ENCODE measurements at regions not wholly inside any gene's neighbourhood (a gene's known extent, or its start where the extent isn't known, plus 50 kb on each side); places are given as distances from the start of the nearest gene placed in this dataset.

GRCh38 chr10:3270577-3271316 lies 98.2 kb upstream of the PITRM1 start:
- H3K27me3 ChIP-seq (ENCODE audit: insufficient read depth, poor library complexity, severe bottlenecking): no peaks in the 10 kb centered on the region

GRCh38 chr10:3268025-3268424 lies 95.4 kb upstream of the PITRM1 start:
- Histone ChIP-seq H3K27me3 (ENCODE audit: insufficient read depth, poor library complexity, severe bottlenecking) (no peaks in the 10 kb centered on the region), H3K4me3 (replicated peaks; ENCODE audit: insufficient read depth, low read length) (no peak overlapping the region), H3K27ac (replicated peaks) (no peak overlapping the region)
- no peak for DNase-seq (ENCODE audit: low read depth in 1 of 2, low spot score in 1 of 2)
- TF ChIP-seq GABPA (IDR thresholded peaks at IDR 0.05; ENCODE audit: low read depth): no peak
- TF ChIP-seq REST (IDR thresholded peaks at IDR 0.05; ENCODE audit: insufficient replicate concordance, low read depth): no peak
- TF ChIP-seq CTCF (IDR thresholded peaks at IDR 0.05; ENCODE audit: insufficient read depth, low read length): no peak
- no peak for TF ChIP-seq POLR2AphosphoS5 (IDR thresholded peaks at IDR 0.05; ENCODE audit: low read depth)
- no peak for TF ChIP-seq SPI1 (IDR thresholded peaks at IDR 0.05; ENCODE audit: borderline replicate concordance, low read depth)

More at GRCh38 chr10:3270577-3271316, 98.2 kb upstream of the PITRM1 start:
- Histone ChIP-seq H3K4me3 (replicated peaks; ENCODE audit: insufficient read depth, low read length) (no peak overlapping the region), H3K27ac (replicated peaks) (no peak overlapping the region)
- no peak for DNase-seq (ENCODE audit: low read depth in 1 of 2, low spot score in 1 of 2)
- TF ChIP-seq SPI1 (IDR thresholded peaks at IDR 0.05; ENCODE audit: borderline replicate concordance, low read depth) (no peak), POLR2AphosphoS5 (IDR thresholded peaks at IDR 0.05; ENCODE audit: low read depth) (no peak), GABPA (IDR thresholded peaks at IDR 0.05; ENCODE audit: low read depth) (no peak), CTCF (IDR thresholded peaks at IDR 0.05; ENCODE audit: insufficient read depth, low read length) (no peak), REST (IDR thresholded peaks at IDR 0.05; ENCODE audit: insufficient replicate concordance, low read depth) (no peak)

- no peak for TF ChIP-seq REST (IDR thresholded peaks at IDR 0.05; ENCODE audit: insufficient replicate concordance, low read depth)
- TF ChIP-seq GABPA (IDR thresholded peaks at IDR 0.05; ENCODE audit: low read depth): no peak
- TF ChIP-seq SPI1 (IDR thresholded peaks at IDR 0.05; ENCODE audit: borderline replicate concordance, low read depth): no peak
- TF ChIP-seq CTCF (IDR thresholded peaks at IDR 0.05; ENCODE audit: insufficient read depth, low read length): no peak
- no peak for TF ChIP-seq POLR2AphosphoS5 (IDR thresholded peaks at IDR 0.05; ENCODE audit: low read depth)
- no peak for DNase-seq (ENCODE audit: low read depth in 1 of 2, low spot score in 1 of 2)
- H3K27ac ChIP-seq (replicated peaks): no peak overlapping the region
- no peak overlapping the region for H3K4me3 ChIP-seq (replicated peaks; ENCODE audit: insufficient read depth, low read length)
- no peaks in the 10 kb centered on the region for H3K27me3 ChIP-seq (ENCODE audit: insufficient read depth, poor library complexity, severe bottlenecking)
Observed at GRCh38 chr10:3265088-3265487, 92.5 kb upstream of the PITRM1 start.
